BE2C (cell line): ENCODE measurements at regions not wholly inside any gene's neighbourhood (a gene's known extent, or its start where the extent isn't known, plus 50 kb on each side); places are given as distances from the start of the nearest gene placed in this dataset.

Experiments
- DNase-seq: peaks from one replicate; pipeline ENCODE4 v3.0.0-alpha.2; 2020
- H3K27me3 ChIP-seq: fragments of 250-450 bp; sonication (Bioruptor Pico); 2 replicates; pipeline ENCODE4 v1.5.1; 2020; ENCODE audit warnings: mild to moderate bottlenecking
- H3K36me3 ChIP-seq: fragments of 250-450 bp; sonication (Bioruptor Pico); 2 replicates; pipeline ENCODE4 v1.5.1; 2020; ENCODE audit warnings: mild to moderate bottlenecking
- H3K4me1 ChIP-seq: fragments of 250-450 bp; sonication (Bioruptor Pico); 2 replicates; pipeline ENCODE4 v1.5.1; 2020
- H3K4me3 ChIP-seq: 2 replicates; pipeline ENCODE4 v1.5.1; 2011; ENCODE audit warnings: low read depth, low read length
- H3K9me3 ChIP-seq: fragments of 250-450 bp; sonication (Bioruptor Pico); 2 replicates; pipeline ENCODE4 v1.5.1; 2020
- TF ChIP-seq, protein P1 (sequence below): IDR thresholded peaks from 2 replicates; pipeline ENCODE4 v1.5.1; 2012; ENCODE audit warnings: mild to moderate bottlenecking, low read depth, low read length

DNA sequence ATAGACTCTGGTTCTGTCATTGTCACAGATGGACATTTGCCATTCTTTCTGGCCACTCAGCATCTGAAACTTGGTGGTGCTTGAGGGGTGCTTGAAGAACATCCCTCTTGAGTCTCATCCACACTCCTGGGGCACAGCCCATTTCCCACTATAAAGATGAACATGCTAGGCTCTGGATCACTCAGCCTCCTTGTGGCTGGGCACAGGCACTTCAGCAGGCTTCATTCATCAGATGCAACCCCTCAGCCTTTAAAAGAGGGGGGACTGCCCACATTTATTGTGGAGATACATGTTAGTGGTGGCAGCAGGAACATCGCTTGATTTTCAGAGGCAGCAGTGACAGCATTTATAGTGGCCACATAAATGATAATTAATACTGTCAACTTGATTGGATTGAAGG lies 124.7 kb upstream of the NIPBL start:
- H3K4me3 ChIP-seq = no peak overlapping the region
- H3K27me3 ChIP-seq = peaks cover 19% of the 10 kb centered on the region
- no peak for DNase-seq
- H3K36me3 ChIP-seq = no peaks in the 10 kb centered on the region
- TF ChIP-seq, protein P1, sequence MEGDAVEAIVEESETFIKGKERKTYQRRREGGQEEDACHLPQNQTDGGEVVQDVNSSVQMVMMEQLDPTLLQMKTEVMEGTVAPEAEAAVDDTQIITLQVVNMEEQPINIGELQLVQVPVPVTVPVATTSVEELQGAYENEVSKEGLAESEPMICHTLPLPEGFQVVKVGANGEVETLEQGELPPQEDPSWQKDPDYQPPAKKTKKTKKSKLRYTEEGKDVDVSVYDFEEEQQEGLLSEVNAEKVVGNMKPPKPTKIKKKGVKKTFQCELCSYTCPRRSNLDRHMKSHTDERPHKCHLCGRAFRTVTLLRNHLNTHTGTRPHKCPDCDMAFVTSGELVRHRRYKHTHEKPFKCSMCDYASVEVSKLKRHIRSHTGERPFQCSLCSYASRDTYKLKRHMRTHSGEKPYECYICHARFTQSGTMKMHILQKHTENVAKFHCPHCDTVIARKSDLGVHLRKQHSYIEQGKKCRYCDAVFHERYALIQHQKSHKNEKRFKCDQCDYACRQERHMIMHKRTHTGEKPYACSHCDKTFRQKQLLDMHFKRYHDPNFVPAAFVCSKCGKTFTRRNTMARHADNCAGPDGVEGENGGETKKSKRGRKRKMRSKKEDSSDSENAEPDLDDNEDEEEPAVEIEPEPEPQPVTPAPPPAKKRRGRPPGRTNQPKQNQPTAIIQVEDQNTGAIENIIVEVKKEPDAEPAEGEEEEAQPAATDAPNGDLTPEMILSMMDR = peak; percentile 27
- no peaks in the 10 kb centered on the region for H3K4me1 ChIP-seq
- no peaks in the 10 kb centered on the region for H3K9me3 ChIP-seq

DNA sequence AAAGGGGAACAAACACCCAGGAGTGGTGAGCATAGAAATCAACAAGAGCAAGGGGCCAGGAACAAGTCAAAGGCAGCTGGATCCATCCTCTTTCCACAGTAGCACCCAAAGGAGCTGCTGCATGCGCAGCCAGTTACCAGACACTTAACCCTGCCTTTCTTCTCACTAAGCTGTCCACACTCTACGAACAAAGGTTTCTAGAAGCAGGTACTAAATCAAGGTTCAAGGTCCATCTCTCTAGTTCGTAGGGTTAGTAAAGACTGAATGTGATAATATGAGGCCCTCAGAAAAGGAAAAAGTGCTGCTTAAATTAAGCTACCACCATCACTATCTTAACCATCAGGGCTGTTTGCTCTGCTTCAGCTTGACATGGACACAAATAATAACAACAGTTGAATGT lies 121.2 kb upstream of the NIPBL start:
- DNase-seq = no peak
- TF ChIP-seq, protein P1 = no peak
- no peaks in the 10 kb centered on the region for H3K9me3 ChIP-seq
- H3K27me3 ChIP-seq = peaks cover 23% of the 10 kb centered on the region
- H3K36me3 ChIP-seq = no peaks in the 10 kb centered on the region
- H3K4me3 ChIP-seq = no peak overlapping the region
- H3K4me1 ChIP-seq = no peaks in the 10 kb centered on the region

DNA sequence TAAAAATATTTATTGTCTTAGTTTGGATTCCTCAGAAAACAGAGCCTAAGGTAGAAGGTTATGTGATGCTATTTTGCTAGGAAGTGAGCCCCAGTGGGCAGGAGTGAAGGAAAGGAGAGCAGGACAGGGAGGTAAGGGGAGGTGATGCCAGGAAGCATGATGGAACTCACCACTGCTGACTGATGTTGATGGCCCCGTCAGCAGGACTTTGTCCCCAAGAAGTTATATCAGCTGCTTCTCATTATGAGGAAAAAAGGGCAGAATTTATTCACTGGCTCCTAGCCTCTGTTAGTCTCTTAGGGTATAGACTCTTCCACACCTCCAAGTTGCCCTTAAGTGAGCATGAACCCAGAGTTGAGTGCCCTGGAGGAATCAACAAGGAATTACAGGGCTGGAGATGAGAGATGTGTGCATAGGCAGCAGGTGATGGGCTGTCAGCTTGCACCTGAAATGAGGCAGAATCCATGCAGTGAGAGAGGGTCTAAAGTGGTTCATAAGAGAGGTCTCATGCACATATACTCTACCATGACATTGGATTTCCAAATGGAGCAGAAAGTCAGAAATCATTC lies 120.6 kb upstream of the NIPBL start:
- H3K4me1 ChIP-seq = no peaks in the 10 kb centered on the region
- no peak for DNase-seq
- TF ChIP-seq, protein P1 = no peak
- H3K36me3 ChIP-seq = no peaks in the 10 kb centered on the region
- peaks cover 26% of the 10 kb centered on the region for H3K27me3 ChIP-seq
- no peak overlapping the region for H3K4me3 ChIP-seq
- no peaks in the 10 kb centered on the region for H3K9me3 ChIP-seq

DNA sequence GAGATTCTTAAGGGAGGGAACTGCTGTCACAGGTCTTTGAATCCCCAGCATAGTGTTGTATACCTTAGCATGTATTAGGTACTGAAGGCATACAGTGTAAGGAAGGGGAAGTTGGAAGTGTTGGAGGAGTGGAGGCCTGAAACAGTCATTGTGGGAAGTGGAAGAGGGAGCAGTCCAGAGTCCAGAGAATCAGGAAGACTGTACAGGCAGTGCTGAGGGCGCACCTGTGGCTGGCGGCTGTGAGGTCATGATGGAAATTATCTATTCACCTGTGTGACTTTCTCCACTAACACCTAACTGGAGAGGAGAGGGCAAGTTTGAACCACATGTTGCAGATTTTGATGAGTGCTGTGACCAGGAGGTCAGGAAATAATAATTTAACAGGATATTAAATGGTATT lies 119.7 kb upstream of the NIPBL start:
- peaks cover 27% of the 10 kb centered on the region for H3K27me3 ChIP-seq
- TF ChIP-seq, protein P1 = no peak
- H3K9me3 ChIP-seq = no peaks in the 10 kb centered on the region
- no peak for DNase-seq
- H3K36me3 ChIP-seq = no peaks in the 10 kb centered on the region
- no peak overlapping the region for H3K4me3 ChIP-seq
- no peaks in the 10 kb centered on the region for H3K4me1 ChIP-seq

DNA sequence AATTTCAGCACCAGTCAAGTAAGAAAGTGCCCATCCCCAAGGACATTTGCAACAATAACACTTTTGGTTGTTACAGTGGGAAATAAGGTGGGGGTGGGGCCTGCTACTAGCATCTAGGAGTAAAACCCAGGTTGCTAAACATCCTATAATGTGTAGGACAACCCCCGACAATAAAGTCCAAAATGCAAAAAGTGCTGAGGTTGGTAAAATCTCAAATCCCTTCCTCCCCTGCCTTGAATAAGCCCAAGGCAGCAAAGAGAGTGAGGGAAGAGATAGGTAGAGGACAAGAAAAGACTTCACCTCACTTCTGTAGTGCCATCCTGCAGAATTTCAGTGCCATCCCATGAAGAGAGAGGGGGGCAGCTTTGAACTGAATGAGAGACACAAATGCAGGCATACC lies 117.5 kb upstream of the NIPBL start:
- Histone ChIP-seq H3K4me1 (no peaks in the 10 kb centered on the region), H3K4me3 (no peak overlapping the region), H3K36me3 (no peaks in the 10 kb centered on the region), H3K27me3 (peaks cover 25% of the 10 kb centered on the region), H3K9me3 (no peaks in the 10 kb centered on the region)
- TF ChIP-seq, protein P1 = no peak
- no peak for DNase-seq

DNA sequence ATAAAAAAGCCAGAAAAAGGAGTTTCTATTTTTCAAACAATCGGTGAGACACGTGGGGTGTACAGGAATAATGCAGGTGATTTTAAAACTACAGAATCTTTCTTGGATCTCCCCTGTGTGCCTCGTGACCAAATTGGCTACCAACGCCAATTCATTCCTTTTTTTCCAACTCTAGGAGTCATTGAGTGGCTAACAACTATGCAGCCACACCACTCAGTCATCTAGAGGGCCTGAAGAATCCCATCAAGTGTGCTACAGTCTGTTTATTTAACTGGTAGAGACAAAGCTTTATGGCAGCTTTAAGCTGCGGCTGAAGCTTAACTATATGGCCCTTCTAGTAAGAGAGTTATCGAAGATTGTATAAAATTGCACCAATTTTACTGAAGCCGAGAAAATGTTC lies 113.1 kb upstream of the NIPBL start:
- Histone ChIP-seq H3K4me3 (no peak overlapping the region), H3K27me3 (peaks cover 19% of the 10 kb centered on the region), H3K4me1 (no peaks in the 10 kb centered on the region), H3K36me3 (no peaks in the 10 kb centered on the region), H3K9me3 (no peaks in the 10 kb centered on the region)
- TF ChIP-seq, protein P1 = no peak
- no peak for DNase-seq
